PC-3 (cell line): ENCODE measurements at regions not wholly inside any gene's neighbourhood (a gene's known extent, or its start where the extent isn't known, plus 50 kb on each side); places are given as distances from the start of the nearest gene placed in this dataset.

Experiments used
- CTCF ChIP-seq: fragments of 300-600 bp; sonication (generic); conservative IDR thresholded peaks from 2 replicates; pipeline ENCODE4 v1.5.1; 2017; ENCODE audit warnings: antibody characterized with exemption, low read depth, mild to moderate bottlenecking, low read length
- EZH2 ChIP-seq: fragments of 300-600 bp; sonication (generic); IDR thresholded peaks from one replicate; pipeline ENCODE4 v1.6.1; 2017; ENCODE audit warnings: antibody characterized with exemption, mild to moderate bottlenecking, low read length; ENCODE audit not compliant: unreplicated experiment

GRCh38 chr20:48003021-48003420 lies 217.7 kb upstream of the SULF2 start:
- TF ChIP-seq CTCF (no peak), EZH2 (no peak)
